C4-2B (cell line): ENCODE measurements at regions not wholly inside any gene's neighbourhood (a gene's known extent, or its start where the extent isn't known, plus 50 kb on each side); places are given as distances from the start of the nearest gene placed in this dataset.
"Not testable (repeated sequence)": the region's sequence is repeated elsewhere in the genome, so short reads cannot be mapped to it uniquely, and the experiment has no call there.

ENCODE experiments used
- CTCF ChIP-seq: fragments of 450-650 bp; conservative IDR thresholded peaks from 2 replicates; pipeline ENCODE4 v1.5.1; 2017; ENCODE audit warnings: mild to moderate bottlenecking
- ZFX ChIP-seq: fragments of 450-650 bp; IDR thresholded peaks from 2 replicates; pipeline ENCODE4 v1.6.1; 2017

DNA sequence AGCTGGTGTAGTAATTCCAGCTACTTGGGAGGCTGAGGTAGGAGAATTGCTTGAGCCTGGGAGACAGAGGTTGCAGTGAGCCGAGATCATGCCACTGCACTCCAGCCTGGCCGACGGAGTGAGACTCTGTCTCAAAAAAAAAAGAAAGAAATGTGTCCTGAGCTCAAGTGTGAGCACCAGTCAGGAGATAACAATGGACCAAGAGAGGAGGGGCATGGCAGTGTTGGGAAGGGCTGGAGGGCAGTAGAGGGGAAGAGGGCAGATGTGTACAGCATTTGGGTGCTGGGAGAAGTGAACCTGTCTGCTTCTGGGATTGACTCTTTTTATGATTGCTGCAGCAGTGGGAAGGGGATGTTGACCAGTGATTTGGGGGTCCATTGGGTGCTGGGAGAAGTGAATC lies 105.3 kb upstream of the MPHOSPH6 start:
- not testable (repeated sequence) for TF ChIP-seq CTCF, ZFX
